Esophagus muscularis mucosa (tissue), 4 donors: ENCODE measurements at regions not wholly inside any gene's neighbourhood (a gene's known extent, or its start where the extent isn't known, plus 50 kb on each side); places are given as distances from the start of the nearest gene placed in this dataset.
A peak's percentile ranks its signal among the peaks of the same experiment; 100 is the strongest.

ENCODE experiments used
- DNase-seq: peaks from one replicate; pipeline ENCODE4 v3.0.0-alpha.2; 2017; ENCODE audit errors: extremely low spot score
- H3K27ac ChIP-seq, 4 donors: fragments of 200-600 bp; sonication (generic); replicated peaks in 1 of 4; 1 replicate in 3 of 4; 2 replicates in 1 of 4; pipeline ENCODE4 v1.5.1; 2016 to 2019; ENCODE audit warnings: mild to moderate bottlenecking in 1 of 4
- H3K27me3 ChIP-seq, 4 donors: fragments of 200-600 bp; sonication (generic); one replicate each; pipeline versions ENCODE4 v1.5.1 to v1.6.0; 2016 to 2019
- H3K36me3 ChIP-seq, 4 donors: fragments of 200-600 bp; sonication (generic); one replicate each; pipeline ENCODE4 v1.5.1; 2016 to 2019
- H3K4me1 ChIP-seq, 4 donors: fragments of 200-600 bp; sonication (generic); one replicate each; pipeline ENCODE4 v1.5.1; 2016 to 2019
- H3K4me3 ChIP-seq, 4 donors: fragments of 200-600 bp; sonication (generic); 1 replicate in 2 of 4; 2 replicates in 2 of 4; pipeline ENCODE4 v1.5.1; 2016 to 2019; ENCODE audit warnings: mild to moderate bottlenecking in 4 of 4, moderate library complexity in 1 of 4
- H3K9me3 ChIP-seq, 4 donors: fragments of 200-600 bp; sonication (generic); 1 replicate in 3 of 4; 2 replicates in 1 of 4; pipeline ENCODE4 v1.5.1; 2016 to 2019
- EP300 ChIP-seq: sonication (generic); formaldehyde crosslinking; IDR thresholded peaks from one replicate; pipeline ENCODE4 v1.6.1; 2017; ENCODE audit warnings: antibody characterized with exemption
- POLR2A ChIP-seq: fragments of 450-650 bp; IDR thresholded peaks from one replicate; pipeline ENCODE4 v1.6.1; 2017; ENCODE audit warnings: antibody characterized with exemption, moderate library complexity, mild to moderate bottlenecking, low read depth
- POLR2AphosphoS5 ChIP-seq, 2 donors: sonication (generic); formaldehyde crosslinking; IDR thresholded peaks; one replicate each; pipeline ENCODE4 v1.6.1; 2017; ENCODE audit warnings: antibody characterized with exemption in 2 of 2
- WGBS: methylation state at CpG from one replicate; pipeline ENCODE4 v1.1.5; 2018; 5-methylcytosine and 5-hydroxymethylcytosine counted together
- intact Hi-C: fragments of 100-400 bp; cut with DNase I; formaldehyde crosslinking; loops from one replicate; pipeline ENCODE4 v1.15.1; 2023
- TF ChIP-seq, protein P1 (sequence below), 3 experiments: fragments of 200-600 bp in 2 of 3; fragments of 450-650 bp in 1 of 3; sonication (generic) in 2 of 3; IDR thresholded peaks; one replicate each; pipeline ENCODE4 v1.5.1; 2017 to 2019; ENCODE audit warnings: antibody characterized with exemption in 3 of 3, mild to moderate bottlenecking in 2 of 3, moderate library complexity in 1 of 3

DNA sequence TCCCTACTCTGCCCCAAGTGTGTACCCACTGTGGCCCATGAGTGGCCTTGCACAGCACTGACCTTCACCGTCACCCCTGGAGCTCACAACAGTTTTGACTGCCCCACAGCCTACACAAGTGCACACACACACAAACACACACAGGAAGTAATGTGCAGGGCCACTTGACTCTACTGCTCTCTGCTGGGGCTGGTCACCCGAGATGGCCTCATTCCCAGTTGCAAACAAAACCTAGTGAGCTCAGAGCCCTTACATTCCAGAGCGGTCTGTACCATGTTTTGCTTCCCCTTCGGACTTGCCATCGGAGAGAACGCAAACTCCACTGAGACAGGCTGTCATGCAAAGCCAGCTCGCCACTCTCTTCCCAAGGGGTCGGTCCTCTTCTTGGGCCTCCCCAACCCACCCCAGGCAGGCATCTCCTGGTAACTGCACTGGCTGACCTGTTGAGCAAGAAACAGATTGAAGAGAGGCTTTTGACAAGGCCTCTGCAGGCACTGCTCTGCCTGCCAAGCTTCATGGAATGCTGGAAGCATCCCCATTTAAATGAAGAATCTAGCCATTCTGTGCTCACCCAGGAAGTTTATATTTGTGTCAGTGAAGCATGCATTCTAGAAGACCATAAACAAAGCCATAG, 232.0 kb upstream of the IGF1R start:
- intact Hi-C loops = no loop called here
- Histone ChIP-seq H3K9me3 (peaks cover 0 to 7% (median 0%) of the 10 kb centered on the region in 4 donors), H3K36me3 (no peaks in the 10 kb centered on the region), H3K4me1 (peaks cover 8 to 72% (median 66%) of the 10 kb centered on the region in 4 donors), H3K27ac (peak overlapping the region; percentile 69 to 77 (median 72)), H3K27me3 (no peaks in the 10 kb centered on the region), H3K4me3 (no peak overlapping the region)
- TF ChIP-seq POLR2AphosphoS5 (IDR thresholded peaks at IDR 0.05) = no peak
- TF ChIP-seq EP300 = no peak
- TF ChIP-seq POLR2A = no peak
- TF ChIP-seq, protein P1, sequence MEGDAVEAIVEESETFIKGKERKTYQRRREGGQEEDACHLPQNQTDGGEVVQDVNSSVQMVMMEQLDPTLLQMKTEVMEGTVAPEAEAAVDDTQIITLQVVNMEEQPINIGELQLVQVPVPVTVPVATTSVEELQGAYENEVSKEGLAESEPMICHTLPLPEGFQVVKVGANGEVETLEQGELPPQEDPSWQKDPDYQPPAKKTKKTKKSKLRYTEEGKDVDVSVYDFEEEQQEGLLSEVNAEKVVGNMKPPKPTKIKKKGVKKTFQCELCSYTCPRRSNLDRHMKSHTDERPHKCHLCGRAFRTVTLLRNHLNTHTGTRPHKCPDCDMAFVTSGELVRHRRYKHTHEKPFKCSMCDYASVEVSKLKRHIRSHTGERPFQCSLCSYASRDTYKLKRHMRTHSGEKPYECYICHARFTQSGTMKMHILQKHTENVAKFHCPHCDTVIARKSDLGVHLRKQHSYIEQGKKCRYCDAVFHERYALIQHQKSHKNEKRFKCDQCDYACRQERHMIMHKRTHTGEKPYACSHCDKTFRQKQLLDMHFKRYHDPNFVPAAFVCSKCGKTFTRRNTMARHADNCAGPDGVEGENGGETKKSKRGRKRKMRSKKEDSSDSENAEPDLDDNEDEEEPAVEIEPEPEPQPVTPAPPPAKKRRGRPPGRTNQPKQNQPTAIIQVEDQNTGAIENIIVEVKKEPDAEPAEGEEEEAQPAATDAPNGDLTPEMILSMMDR (IDR thresholded peaks at IDR 0.05) = no peak
- WGBS = 28% methylated on average over 8 of the region's 8 CpGs
- DNase-seq = no peak

- no peak for TF ChIP-seq EP300
- TF ChIP-seq POLR2AphosphoS5 (IDR thresholded peaks at IDR 0.05) = no peak
- no peak for TF ChIP-seq POLR2A
- TF ChIP-seq, protein P1 (IDR thresholded peaks at IDR 0.05) = no peak
- H3K27ac ChIP-seq = peak overlapping the region; percentile 69 to 77 (median 72)
- no peak for DNase-seq
- peaks cover 16 to 80% (median 74%) of the 10 kb centered on the region in 4 donors for H3K4me1 ChIP-seq
- no peaks in the 10 kb centered on the region for H3K36me3 ChIP-seq
- peaks cover 0 to 7% (median 0%) of the 10 kb centered on the region in 4 donors for H3K9me3 ChIP-seq
- H3K4me3 ChIP-seq = no peak overlapping the region
- peaks cover 0 to 7% (median 3%) of the 10 kb centered on the region in 4 donors for H3K27me3 ChIP-seq
- intact Hi-C loops = no loop called here
- WGBS = 84% methylated on average over 11 of the region's 12 CpGs
Observed at GRCh38 chr15:98417346-98417745, 231.0 kb upstream of the IGF1R start.

DNA sequence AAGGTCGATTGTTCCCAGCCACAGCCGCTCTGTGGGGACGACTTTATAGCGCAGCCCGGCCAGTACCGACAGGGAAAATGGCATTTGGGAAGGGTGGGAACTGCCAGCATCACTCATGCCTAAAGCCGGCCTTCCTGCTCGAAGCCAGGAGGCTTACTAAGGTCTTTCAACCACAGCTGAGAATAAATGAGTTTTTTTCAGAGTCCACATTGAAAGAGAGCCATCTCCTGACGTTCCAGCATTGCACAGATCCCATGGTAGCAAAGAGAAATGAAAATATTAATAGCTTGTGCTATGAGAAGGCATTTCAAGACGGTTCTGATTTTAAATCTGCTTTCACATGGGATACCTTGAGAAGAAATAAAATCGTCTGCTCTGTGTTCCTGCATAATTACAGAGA, 230.2 kb upstream of the IGF1R start:
- Histone ChIP-seq H3K27ac (peak overlapping the region; percentile 41 to 77 (median 69)), H3K36me3 (no peaks in the 10 kb centered on the region), H3K4me3 (no peak overlapping the region), H3K9me3 (peaks cover 0 to 3% (median 0%) of the 10 kb centered on the region in 4 donors), H3K27me3 (peaks cover 0 to 14% (median 5%) of the 10 kb centered on the region in 4 donors), H3K4me1 (peaks cover 16 to 80% (median 74%) of the 10 kb centered on the region in 4 donors)
- TF ChIP-seq EP300 (no peak), POLR2AphosphoS5 (IDR thresholded peaks at IDR 0.05) (peak in 1 of 2 donors; percentile 22)
- intact Hi-C loops = no loop called here
- 69% methylated on average over 11 of the region's 11 CpGs for WGBS
- no peak for DNase-seq

- DNase-seq = no peak
- Histone ChIP-seq H3K9me3 (no peaks in the 10 kb centered on the region), H3K4me3 (no peak overlapping the region), H3K36me3 (no peaks in the 10 kb centered on the region), H3K27ac (peak overlapping the region in 2 of 4 donors; percentile 6 to 69), H3K27me3 (peaks cover 0 to 14% (median 5%) of the 10 kb centered on the region in 4 donors), H3K4me1 (peaks cover 16 to 74% (median 70%) of the 10 kb centered on the region in 4 donors)
- WGBS = 74% methylated on average over 5 of the region's 5 CpGs
- no peak for TF ChIP-seq POLR2AphosphoS5 (IDR thresholded peaks at IDR 0.05)
- no peak for TF ChIP-seq POLR2A
- no peak for TF ChIP-seq EP300
- TF ChIP-seq, protein P1 (IDR thresholded peaks at IDR 0.05) = no peak
- intact Hi-C loops = no loop called here
Observed at GRCh38 chr15:98419173-98419780, 229.1 kb upstream of the IGF1R start.

- peak overlapping the region; percentile 28 to 51 (median 30) for H3K4me3 ChIP-seq
- intact Hi-C loops = loop anchor here (1.0 to 10.0 kb wide), 3 partner anchors 110 to 516 kb away; no protein-coding TSS in a partner anchor
- H3K27me3 ChIP-seq = peaks cover 0 to 14% (median 5%) of the 10 kb centered on the region in 4 donors
- no peaks in the 10 kb centered on the region for H3K36me3 ChIP-seq
- H3K9me3 ChIP-seq = no peaks in the 10 kb centered on the region
- no peak overlapping the region for H3K27ac ChIP-seq
- DNase-seq = no peak
- TF ChIP-seq POLR2A = no peak
- TF ChIP-seq, protein P1 (IDR thresholded peaks at IDR 0.05) = no peak
- no peak for TF ChIP-seq EP300
- no peak for TF ChIP-seq POLR2AphosphoS5 (IDR thresholded peaks at IDR 0.05)
- 55% methylated on average over 7 of the region's 8 CpGs for WGBS
- H3K4me1 ChIP-seq = peaks cover 16 to 61% (median 57%) of the 10 kb centered on the region in 4 donors
Observed at GRCh38 chr15:98420837-98421236, 227.5 kb upstream of the IGF1R start.
